WERI-Rb-1 (cell line): ENCODE measurements at regions not wholly inside any gene's neighbourhood (a gene's known extent, or its start where the extent isn't known, plus 50 kb on each side); places are given as distances from the start of the nearest gene placed in this dataset.

ENCODE experiments used
- DNase-seq: peaks from one replicate; pipeline ENCODE4 v3.0.0-alpha.2; 2020
- H3K27ac ChIP-seq: fragments of 250-450 bp; sonication (Bioruptor Pico); 2 replicates; pipeline ENCODE4 v1.5.1; 2020; ENCODE audit warnings: mild to moderate bottlenecking, moderate library complexity
- H3K27me3 ChIP-seq: fragments of 250-450 bp; sonication (Bioruptor Pico); 2 replicates; pipeline ENCODE4 v1.5.1; 2021; ENCODE audit warnings: mild to moderate bottlenecking, low read depth, moderate library complexity; ENCODE audit not compliant: insufficient read depth, severe bottlenecking
- H3K36me3 ChIP-seq: fragments of 250-450 bp; sonication (Bioruptor Pico); 2 replicates; pipeline ENCODE4 v1.5.1; 2020; ENCODE audit warnings: mild to moderate bottlenecking, moderate library complexity
- H3K4me3 ChIP-seq: 2 replicates; pipeline ENCODE4 v1.5.1; 2011; ENCODE audit warnings: low read depth, mild to moderate bottlenecking, control low read depth, low read length
- H3K9me3 ChIP-seq: fragments of 250-450 bp; sonication (Bioruptor Pico); 2 replicates; pipeline ENCODE4 v1.5.1; 2021; ENCODE audit warnings: mild to moderate bottlenecking, moderate library complexity; ENCODE audit not compliant: severe bottlenecking
- TF ChIP-seq, protein P1 (sequence below): IDR thresholded peaks from 2 replicates; pipeline ENCODE4 v1.5.1; 2011; ENCODE audit warnings: low read depth, mild to moderate bottlenecking, control low read depth, inconsistent platforms, low read length

DNA sequence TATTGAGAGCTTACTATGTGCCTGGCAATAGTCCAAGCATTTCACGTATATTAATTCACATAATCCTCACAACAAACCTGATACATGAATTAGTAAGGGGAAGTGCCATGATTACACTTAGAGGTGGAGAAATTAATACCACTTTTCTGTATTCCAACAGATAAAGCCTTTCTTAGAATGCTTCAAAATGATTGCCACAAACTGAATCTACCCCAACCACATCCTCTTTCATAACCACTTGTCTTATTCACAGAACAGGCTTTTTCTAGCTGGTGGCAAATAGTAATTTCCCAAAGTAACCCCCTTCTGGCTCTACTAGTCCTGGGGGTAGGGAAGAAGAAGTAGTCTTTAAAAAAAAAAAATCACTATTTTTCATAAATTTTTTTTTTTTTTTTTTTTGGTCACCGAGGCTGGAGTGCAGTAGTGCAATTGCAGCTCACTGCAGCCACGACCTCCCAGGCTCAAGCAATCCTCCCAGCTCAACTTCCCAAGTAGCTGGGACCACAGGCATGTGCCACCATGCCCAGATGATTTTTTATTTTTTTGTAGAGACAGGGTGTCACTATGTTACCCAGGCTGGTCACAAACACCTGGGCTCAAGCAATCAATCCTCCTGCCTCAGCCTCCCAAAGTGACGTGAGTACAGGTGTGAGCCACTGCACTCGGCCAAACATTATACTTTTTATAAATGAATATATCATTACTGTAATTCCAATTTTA, 59.0 kb upstream of the ARID2 start:
- no peak overlapping the region for H3K27ac ChIP-seq
- no peak overlapping the region for H3K4me3 ChIP-seq
- no peak for DNase-seq
- no peaks in the 10 kb centered on the region for H3K36me3 ChIP-seq
- H3K27me3 ChIP-seq, result no peaks in the 10 kb centered on the region
- TF ChIP-seq, protein P1, sequence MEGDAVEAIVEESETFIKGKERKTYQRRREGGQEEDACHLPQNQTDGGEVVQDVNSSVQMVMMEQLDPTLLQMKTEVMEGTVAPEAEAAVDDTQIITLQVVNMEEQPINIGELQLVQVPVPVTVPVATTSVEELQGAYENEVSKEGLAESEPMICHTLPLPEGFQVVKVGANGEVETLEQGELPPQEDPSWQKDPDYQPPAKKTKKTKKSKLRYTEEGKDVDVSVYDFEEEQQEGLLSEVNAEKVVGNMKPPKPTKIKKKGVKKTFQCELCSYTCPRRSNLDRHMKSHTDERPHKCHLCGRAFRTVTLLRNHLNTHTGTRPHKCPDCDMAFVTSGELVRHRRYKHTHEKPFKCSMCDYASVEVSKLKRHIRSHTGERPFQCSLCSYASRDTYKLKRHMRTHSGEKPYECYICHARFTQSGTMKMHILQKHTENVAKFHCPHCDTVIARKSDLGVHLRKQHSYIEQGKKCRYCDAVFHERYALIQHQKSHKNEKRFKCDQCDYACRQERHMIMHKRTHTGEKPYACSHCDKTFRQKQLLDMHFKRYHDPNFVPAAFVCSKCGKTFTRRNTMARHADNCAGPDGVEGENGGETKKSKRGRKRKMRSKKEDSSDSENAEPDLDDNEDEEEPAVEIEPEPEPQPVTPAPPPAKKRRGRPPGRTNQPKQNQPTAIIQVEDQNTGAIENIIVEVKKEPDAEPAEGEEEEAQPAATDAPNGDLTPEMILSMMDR, result no peak
- H3K9me3 ChIP-seq, result no peaks in the 10 kb centered on the region

DNA sequence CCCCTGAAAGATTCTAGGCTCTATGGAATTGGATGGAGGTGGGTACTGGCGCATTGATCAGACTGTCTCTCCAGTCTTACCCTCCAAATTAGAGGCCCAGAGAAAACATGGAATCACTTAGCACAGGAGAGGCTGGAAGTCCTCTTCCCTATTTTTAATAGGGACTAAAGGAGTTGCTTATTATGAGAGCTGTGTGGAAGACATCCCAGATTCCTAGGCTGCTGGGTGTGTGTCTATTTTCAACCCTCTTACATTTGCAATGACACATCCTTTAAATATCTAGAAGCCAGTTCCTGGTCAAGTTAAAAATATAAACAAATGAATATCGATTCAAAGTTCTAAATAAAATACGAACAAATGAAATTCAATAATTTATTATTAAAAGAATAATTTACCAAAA, 58.3 kb upstream of the ARID2 start:
- H3K27me3 ChIP-seq, result no peaks in the 10 kb centered on the region
- H3K27ac ChIP-seq, result no peak overlapping the region
- no peaks in the 10 kb centered on the region for H3K36me3 ChIP-seq
- H3K9me3 ChIP-seq, result no peaks in the 10 kb centered on the region
- no peak overlapping the region for H3K4me3 ChIP-seq
- DNase-seq, result no peak
- TF ChIP-seq, protein P1, result no peak

DNA sequence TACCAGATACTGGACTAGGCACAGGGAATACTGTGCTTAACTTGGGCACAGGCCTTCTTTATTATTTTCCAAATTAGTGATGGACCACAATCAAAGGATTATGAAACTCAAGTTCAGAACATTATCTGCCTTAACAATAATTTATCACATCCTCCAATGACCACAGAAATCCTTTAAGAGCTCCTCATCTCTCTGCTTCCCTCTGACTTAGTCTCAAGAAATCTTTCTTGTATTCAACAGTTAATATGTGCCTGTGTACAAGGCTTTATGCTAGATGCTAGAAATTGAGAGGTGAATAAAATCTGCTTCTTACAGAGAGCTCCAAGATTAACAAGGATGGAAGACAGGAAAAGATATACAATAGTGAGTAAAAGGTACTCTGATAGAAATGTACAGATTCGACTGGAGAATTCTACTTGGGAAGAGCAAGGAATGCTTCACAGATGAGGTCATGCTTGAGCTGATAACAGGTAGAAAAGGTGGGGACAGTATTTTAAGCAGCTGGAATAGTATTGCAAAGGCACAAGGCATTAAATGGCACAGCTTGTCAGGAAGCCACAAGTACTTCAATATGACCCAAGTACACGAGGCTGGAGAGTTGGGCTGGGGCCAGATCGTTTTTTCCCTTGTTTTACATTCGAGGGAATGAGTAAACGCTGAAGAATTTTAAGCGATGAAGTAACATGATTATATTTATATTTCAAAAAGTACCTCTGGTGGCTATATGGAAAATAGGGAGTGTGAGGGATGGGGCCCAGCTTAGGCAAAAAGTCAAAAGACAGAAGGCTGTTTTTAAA, 55.1 kb upstream of the ARID2 start:
- TF ChIP-seq, protein P1, result no peak
- no peak overlapping the region for H3K27ac ChIP-seq
- no peak for DNase-seq

DNA sequence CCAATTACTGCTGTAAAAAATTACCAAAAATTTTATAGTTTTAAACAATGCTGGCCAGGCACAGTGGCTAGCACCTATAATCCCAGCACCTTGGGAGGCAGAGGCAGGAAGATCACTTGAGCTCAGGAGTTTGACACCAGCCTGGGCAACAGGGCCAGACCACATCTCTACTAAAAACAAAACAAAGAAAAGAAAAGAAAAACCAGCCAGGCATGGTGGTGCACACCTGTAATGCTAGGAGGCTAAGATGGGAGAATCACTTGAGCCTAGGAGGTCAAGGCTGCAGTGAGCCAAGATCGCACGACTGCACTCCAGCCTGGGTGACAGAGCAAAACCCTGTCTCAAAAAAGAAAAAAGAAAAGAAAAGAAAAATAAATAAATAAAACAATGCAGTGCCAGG, 54.0 kb upstream of the ARID2 start:
- H3K36me3 ChIP-seq, result no peaks in the 10 kb centered on the region
- no peak for DNase-seq
- H3K27ac ChIP-seq, result no peak overlapping the region
- H3K9me3 ChIP-seq, result no peaks in the 10 kb centered on the region
- no peak overlapping the region for H3K4me3 ChIP-seq
- TF ChIP-seq, protein P1, result no peak
- H3K27me3 ChIP-seq, result no peaks in the 10 kb centered on the region

More for the DNA sequence above, 55.1 kb upstream of the ARID2 start:
- Histone ChIP-seq H3K4me3 (no peak overlapping the region), H3K27me3 (no peaks in the 10 kb centered on the region), H3K36me3 (no peaks in the 10 kb centered on the region), H3K9me3 (no peaks in the 10 kb centered on the region)
